ENCODE measurements at regions not wholly inside any gene's neighbourhood (a gene's known extent, or its start where the extent isn't known, plus 50 kb on each side); places are given as distances from the start of the nearest gene placed in this dataset.

DNA sequence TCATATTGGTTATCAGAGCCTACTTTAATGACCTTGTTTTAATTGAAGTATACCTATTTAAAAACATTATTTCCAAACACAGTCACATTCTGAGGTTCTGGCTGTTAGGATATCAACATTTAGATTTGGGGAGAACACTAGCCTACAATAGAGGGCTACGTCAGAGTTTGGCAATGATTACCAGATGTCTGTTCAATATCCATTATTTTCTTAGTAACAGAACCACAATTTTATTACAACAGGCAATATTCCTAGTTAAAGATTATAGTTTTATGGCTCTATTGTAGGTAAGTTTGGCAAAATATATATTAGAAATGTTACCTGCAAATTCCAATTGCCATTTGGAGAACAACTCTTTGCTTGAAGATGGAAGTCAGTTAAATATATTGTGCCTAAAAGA lies 1163.1 kb upstream of the MIR17HG start:
- ATAC-seq (ENCODE audit: insufficient number of reproducible peaks, low FRiP score, low read depth) (no peak), DNase-seq (ENCODE audit: low spot score) (no peak)
- TF ChIP-seq, protein P1, sequence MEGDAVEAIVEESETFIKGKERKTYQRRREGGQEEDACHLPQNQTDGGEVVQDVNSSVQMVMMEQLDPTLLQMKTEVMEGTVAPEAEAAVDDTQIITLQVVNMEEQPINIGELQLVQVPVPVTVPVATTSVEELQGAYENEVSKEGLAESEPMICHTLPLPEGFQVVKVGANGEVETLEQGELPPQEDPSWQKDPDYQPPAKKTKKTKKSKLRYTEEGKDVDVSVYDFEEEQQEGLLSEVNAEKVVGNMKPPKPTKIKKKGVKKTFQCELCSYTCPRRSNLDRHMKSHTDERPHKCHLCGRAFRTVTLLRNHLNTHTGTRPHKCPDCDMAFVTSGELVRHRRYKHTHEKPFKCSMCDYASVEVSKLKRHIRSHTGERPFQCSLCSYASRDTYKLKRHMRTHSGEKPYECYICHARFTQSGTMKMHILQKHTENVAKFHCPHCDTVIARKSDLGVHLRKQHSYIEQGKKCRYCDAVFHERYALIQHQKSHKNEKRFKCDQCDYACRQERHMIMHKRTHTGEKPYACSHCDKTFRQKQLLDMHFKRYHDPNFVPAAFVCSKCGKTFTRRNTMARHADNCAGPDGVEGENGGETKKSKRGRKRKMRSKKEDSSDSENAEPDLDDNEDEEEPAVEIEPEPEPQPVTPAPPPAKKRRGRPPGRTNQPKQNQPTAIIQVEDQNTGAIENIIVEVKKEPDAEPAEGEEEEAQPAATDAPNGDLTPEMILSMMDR (IDR thresholded peaks at IDR 0.05), result no peak
- H3K27me3 ChIP-seq (replicated peaks; ENCODE audit: insufficient read depth), result no peaks in the 10 kb centered on the region
- H3K4me1 ChIP-seq (ENCODE audit: control insufficient read depth in 1 of 2, low read depth in 2 of 2), result no peaks in the 10 kb centered on the region
- H3K27ac ChIP-seq, result no peak overlapping the region
- no peaks in the 10 kb centered on the region for H3K9me3 ChIP-seq
- no peaks in the 10 kb centered on the region for H3K36me3 ChIP-seq
- no peak overlapping the region for H3K4me3 ChIP-seq

DNA sequence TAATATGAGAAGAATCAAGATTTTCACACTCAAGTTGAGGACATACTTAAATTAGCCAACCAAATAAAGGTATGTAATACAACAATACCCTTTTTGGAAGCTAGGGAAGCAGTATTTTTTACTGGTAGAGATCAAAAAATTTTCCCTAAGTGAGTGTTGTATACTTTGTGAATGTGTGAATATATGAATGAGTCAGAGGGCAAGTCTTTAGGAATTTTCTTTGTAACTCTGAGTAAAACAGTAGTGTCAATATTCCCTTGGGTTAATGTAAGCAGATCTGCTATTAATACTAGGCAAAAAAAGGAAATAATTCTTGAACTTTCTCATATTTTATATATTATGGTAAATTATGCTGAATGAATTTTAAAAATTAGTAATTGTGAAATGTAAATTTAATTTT lies 1161.8 kb upstream of the MIR17HG start:
- Histone ChIP-seq H3K9me3 (no peaks in the 10 kb centered on the region), H3K4me3 (no peak overlapping the region), H3K36me3 (no peaks in the 10 kb centered on the region), H3K4me1 (ENCODE audit: control insufficient read depth in 1 of 2, low read depth in 2 of 2) (no peaks in the 10 kb centered on the region), H3K27ac (no peak overlapping the region), H3K27me3 (replicated peaks; ENCODE audit: insufficient read depth) (no peaks in the 10 kb centered on the region)
- DNase-seq (ENCODE audit: low spot score) (no peak), ATAC-seq (ENCODE audit: insufficient number of reproducible peaks, low FRiP score, low read depth) (no peak)
- TF ChIP-seq, protein P1 (IDR thresholded peaks at IDR 0.05), result no peak

DNA sequence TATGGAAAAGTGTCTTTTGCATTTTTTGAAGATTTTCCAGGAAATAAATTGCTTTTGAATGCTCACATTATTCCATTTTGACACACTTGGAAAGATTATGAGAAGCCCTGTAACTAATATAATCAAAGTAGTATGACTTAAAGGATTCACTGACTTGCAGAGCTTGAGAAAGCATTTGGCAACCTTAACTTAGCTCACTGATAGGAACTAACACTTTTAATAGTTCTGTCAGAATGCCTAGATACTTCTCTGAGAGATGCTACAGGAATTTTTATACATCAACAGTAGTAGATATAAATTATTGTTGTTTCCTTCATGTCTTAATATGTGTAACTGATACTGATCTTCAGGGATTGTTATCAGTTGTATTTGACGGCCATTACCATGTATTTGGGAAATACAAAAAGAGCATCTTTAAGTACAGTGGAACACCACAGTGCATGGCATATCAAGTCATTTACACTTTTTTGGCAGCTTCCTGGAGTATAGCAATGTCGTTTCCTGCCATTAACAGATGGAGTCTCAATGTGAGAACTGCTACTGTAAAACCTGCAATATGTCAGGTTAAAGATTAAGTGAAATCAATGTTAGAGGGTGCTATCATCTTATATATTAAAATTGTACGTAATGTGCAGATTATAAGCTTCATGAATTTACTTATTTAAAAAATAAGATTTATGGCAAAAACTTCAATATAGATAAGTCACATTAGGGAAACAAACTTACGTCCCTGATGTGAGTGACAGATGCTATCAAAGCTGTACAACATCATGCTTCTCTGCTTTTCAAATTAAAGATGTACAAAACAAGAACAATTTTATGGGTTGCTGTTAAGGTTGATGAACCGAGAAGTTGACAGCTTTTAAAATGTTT lies 1159.8 kb upstream of the MIR17HG start:
- TF ChIP-seq, protein P1 (IDR thresholded peaks at IDR 0.05), result no peak
- H3K4me3 ChIP-seq, result no peak overlapping the region
- DNase-seq (ENCODE audit: low spot score) (no peak), ATAC-seq (ENCODE audit: insufficient number of reproducible peaks, low FRiP score, low read depth) (no peak)
- H3K4me1 ChIP-seq (ENCODE audit: control insufficient read depth in 1 of 2, low read depth in 2 of 2), result no peaks in the 10 kb centered on the region
- H3K36me3 ChIP-seq, result no peaks in the 10 kb centered on the region
- no peaks in the 10 kb centered on the region for H3K9me3 ChIP-seq
- H3K27ac ChIP-seq, result no peak overlapping the region
- no peaks in the 10 kb centered on the region for H3K27me3 ChIP-seq (replicated peaks; ENCODE audit: insufficient read depth)

DNA sequence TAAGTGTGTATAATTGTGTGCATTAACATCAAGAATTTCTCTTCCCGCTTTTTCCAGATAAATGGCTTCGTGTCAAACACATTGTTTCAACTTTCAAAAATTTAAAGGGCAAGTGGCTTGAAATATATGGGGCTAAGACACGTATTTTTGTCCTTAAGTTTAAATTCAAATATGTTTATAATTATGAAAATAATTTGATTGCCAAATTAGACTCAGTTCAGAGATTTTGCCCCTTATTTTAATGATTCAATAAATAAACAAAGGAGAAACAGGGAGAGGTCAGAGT lies 1159.2 kb upstream of the MIR17HG start:
- TF ChIP-seq, protein P1 (IDR thresholded peaks at IDR 0.05), result no peak
- no peak overlapping the region for H3K4me3 ChIP-seq
- no peaks in the 10 kb centered on the region for H3K36me3 ChIP-seq
- H3K27me3 ChIP-seq (replicated peaks; ENCODE audit: insufficient read depth), result no peaks in the 10 kb centered on the region
- ATAC-seq (ENCODE audit: insufficient number of reproducible peaks, low FRiP score, low read depth) (no peak), DNase-seq (ENCODE audit: low spot score) (no peak)
- no peaks in the 10 kb centered on the region for H3K9me3 ChIP-seq
- H3K27ac ChIP-seq, result no peak overlapping the region
- H3K4me1 ChIP-seq (ENCODE audit: control insufficient read depth in 1 of 2, low read depth in 2 of 2), result no peaks in the 10 kb centered on the region

DNA sequence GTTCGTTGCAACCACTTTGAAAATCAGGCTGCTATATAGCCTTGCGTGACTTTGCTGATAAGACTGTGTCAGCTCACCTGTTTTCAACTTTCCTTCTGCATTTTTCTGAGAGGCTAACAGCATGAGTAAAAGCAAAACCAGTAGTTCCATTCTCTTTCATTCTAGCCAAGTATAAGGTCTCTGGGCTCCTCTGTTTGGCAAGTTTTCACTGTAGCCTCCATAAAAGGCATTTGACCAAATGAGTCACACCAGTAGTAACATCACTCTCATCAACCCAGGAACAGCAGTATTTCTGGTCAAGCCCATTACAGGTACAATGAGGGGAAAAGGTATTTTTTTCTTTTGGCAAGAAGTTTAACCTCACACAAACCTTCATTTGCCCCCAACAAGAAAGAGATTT lies 1149.8 kb upstream of the MIR17HG start:
- no peaks in the 10 kb centered on the region for H3K4me1 ChIP-seq (ENCODE audit: control insufficient read depth in 1 of 2, low read depth in 2 of 2)
- no peak for ATAC-seq (ENCODE audit: insufficient number of reproducible peaks, low FRiP score, low read depth)
- H3K4me3 ChIP-seq, result no peak overlapping the region
- no peak overlapping the region for H3K27ac ChIP-seq
- DNase-seq (ENCODE audit: low spot score), result no peak
- TF ChIP-seq, protein P1 (IDR thresholded peaks at IDR 0.05), result no peak
- no peaks in the 10 kb centered on the region for H3K36me3 ChIP-seq
- no peaks in the 10 kb centered on the region for H3K27me3 ChIP-seq (replicated peaks; ENCODE audit: insufficient read depth)
- H3K9me3 ChIP-seq, result no peaks in the 10 kb centered on the region

Data from thoracic aorta (tissue), 2 donors.